NCI-H2227 (cell line): ENCODE measurements at regions not wholly inside any gene's neighbourhood (a gene's known extent, or its start where the extent isn't known, plus 50 kb on each side); places are given as distances from the start of the nearest gene placed in this dataset.
"Not testable (repeated sequence)": the region's sequence is repeated elsewhere in the genome, so short reads cannot be mapped to it uniquely, and the experiment has no call there.

Experiments used
- DNase-seq: peaks from one replicate; lab custom pipeline; 2025; ENCODE audit not compliant: unreplicated experiment; lab: John Stamatoyannopoulos, UW

DNA sequence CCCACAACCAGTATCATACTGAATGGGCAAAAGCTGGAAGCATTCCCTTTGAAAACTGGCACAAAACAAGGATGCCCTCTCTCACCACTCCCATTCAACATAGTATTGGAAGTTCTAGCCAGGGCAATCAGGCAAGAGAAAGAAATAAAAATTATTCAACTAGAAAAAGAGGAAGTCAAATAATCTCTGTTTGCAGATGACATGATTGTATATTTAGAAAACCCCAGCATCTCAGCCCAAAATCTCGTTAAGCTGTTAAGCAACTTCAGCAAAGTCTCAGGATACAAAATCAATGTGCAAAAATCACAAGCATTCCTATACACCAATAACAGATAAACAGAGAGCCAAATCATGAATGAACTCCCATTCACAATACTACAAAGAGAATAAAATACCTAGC, 1297.0 kb upstream of the PCDH9 start:
- DNase-seq = not testable (repeated sequence)

DNA sequence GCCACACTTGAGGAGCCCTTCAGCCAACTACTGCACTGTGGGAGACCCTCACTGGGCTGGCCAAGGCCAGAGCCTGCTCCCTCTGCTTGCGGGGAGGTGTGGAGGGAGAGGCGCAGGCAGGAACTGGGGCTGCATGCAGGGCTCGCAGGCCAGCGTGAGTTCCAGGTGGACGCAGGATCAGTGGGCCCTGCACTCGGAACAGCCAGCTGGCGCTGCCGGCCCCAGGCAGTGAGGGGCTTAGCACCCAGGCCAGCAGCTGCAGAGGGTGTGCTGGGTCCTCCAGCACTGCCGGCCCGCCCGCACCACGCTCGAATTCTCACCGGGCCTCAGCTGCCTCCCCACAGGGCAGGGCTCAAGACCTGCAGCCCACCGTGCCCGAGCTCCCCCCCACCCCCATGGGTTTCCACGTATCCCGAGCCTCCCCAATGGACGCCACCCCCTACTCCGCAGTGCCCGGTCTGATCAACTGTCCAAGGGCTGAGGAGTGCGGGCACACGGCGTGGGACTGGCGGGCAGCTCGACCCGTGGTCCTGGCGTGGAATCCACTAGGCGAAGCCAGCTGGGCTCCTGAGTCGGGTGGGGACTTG, 1293.8 kb upstream of the PCDH9 start:
- DNase-seq = no peak

DNA sequence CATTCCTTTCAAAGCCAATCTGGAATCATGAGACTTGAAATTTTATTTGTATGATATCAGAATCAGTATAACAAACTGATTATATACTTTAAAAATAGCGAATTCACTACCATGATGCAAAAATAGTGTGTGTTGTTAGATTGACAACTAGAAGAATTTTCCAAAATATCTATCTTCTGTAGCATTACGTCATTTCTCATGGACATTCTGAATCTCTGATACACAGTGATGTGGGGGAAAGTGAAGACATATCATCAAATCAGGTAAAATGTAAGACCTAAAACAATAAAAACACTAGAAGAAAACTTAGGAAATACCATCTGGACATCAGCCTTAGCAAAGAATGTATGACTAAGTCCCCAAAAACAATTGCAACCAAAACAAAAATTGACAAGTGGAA, 1292.0 kb upstream of the PCDH9 start:
- DNase-seq = no peak

DNA sequence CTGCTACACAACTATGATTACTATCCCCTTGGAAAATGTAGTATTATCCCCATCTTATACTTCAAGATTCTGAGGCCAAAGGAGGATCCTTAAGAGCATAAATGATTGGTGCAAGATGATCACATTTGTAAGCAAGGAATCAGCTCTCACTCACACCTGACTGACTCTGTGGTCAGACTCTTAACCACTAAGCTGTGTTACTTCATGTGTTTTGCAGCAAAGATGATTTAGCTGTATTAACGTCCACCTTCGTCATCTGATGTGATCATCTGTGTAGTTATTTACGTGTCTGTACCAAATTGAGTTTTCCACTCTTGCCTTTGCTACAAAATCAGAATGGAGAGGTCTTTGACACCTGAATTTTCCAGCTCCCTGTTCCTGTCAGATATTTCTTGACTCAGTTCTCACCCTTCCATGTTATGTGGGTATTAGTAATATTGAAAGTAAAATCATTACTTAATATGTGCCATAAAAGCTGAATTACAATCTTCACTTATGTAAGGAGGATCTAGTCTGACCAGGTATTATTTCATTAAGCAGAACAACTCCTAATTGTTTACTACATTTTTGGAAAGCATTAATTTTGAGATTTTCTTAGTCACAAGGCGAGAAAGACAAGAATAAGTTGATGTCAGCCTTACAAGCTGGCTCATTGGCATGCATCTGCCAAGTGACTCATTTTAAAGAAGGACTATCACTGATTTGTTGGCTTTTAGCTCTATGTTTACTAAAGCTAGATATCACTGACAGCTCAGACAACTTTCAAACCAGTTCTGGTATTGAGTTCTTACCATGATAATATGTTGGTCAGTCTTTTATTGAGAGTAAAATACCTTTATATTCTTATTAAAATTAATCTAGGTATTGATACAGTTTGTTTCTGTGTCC, 1279.8 kb upstream of the PCDH9 start:
- no peak for DNase-seq

DNA sequence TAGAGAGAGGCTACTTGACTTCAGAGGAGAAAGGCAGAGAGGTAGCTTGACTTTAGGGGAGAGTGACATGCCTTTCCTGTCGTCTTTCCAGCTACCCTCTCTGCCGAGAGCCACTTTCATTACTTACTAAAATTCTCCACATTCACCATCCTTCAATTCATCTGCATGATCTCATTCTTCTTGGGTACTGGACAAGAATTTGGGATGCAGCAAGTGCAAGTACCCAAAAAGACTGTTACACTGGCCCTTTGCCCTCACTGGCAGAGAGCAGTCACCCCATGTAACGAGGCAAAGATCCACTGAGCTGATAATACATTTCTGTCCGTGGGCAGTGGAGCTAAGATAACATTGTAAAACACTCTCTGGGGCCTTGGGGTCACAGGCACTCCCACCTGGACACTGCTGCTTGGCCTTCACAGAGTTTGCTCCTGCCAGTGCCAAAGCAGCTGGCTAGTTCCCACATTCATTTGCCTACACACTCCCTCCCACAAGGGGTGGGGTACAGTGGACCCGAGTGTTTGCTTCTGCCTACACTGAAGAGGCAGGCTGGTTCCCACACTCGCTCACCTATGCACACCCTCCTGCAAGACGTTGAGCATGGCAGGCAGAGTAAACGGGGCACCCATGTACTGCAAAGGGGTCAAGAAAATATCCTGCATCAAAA, 1276.9 kb upstream of the PCDH9 start:
- no peak for DNase-seq

DNA sequence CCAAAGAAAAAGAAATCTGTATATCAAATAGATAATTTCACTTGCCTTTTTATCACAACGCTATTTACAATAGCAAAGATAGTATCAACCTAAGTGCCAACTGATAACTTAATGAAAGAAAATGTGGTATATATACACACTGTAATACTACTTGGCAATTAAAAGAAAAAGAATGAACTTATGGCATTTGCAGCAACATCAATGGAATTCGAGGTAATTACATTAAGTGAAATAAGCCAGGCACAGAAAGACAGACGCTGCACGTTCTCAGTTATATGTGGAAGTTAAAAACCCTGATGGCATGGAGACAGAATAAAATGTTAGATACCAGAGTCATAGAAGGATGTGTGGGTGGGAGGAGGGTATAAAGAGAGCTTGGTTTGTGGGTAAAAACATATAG, 1260.5 kb upstream of the PCDH9 start:
- DNase-seq = no peak

DNA sequence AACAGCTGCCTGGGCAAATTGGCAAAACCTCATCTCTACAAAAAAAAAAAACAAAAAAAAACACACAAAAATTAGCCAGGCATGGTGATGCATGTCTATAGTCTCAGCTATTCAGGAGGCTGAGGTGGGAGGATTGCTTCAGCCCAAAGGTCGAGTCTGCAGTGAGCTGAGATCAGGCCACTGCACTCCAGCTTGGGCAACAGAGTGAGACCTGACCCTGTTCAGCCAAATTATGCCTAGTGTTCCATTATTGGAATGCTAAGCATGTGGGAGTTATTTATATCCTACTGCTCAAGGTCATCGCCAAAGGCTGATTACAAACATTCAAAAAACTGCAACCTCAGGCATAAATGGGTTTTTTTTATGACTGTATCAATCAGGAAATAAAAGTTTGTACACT, 1251.0 kb upstream of the PCDH9 start:
- DNase-seq = no peak

DNA sequence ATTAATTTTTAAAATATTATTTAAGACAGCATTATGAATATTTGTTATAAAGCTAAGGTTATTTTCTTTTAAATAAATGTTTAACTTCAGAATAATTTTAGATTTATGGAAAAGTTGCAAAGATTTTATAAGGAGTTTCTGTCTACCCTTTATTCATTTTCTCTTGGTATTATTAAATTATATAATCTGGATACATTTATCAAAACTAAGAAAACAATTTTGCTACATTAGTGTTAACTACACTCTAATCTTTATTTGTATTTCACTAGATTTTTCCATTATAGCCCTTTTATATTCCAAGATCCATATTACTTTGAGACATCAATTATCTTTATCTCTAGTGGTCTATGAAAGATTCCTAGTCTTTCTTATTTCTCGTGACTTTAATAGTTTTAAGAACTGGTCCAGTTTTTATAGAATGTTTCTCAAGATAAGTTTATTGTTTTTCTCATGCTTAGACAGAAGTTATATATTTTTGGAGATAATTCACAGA, 1243.7 kb upstream of the PCDH9 start:
- no peak for DNase-seq

DNA sequence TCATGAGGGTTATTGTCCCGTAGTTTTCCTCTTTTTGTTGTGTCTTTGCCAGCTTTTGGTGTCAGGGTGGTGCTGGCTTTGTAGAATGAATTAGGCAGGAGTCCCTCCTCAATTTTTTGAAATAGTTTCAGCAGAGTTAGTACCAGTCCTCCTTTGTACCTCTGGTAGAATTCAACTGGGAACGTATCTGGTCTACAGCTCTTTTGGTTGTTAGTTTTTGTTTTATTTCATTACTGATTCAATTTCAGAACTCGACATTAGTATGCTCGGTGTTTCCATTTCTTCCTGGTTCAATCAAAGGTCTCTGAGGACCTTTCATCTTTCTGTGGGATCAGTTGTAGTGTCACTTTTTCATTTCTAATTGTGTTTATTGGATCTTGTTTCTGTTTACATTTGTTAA, 1237.0 kb upstream of the PCDH9 start:
- DNase-seq = no peak

DNA sequence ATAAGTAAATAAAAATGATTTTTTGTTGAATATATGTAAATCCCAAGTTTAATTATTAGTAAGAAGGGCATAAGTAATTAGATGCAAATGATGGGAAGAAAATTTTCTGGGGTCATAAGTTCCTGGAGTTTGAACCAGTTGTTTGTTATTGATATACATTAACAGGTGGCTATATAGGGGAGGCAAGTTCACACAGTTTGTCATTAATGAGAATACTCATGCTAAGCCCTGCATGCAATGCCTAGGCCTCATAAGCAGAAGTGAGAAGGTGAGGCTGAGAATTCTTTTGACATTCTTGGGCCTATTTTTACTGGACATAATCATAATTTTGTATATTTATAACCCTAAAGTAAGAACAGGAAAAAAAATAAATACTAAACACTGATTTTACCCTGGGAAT, 1210.7 kb upstream of the PCDH9 start:
- no peak for DNase-seq

DNA sequence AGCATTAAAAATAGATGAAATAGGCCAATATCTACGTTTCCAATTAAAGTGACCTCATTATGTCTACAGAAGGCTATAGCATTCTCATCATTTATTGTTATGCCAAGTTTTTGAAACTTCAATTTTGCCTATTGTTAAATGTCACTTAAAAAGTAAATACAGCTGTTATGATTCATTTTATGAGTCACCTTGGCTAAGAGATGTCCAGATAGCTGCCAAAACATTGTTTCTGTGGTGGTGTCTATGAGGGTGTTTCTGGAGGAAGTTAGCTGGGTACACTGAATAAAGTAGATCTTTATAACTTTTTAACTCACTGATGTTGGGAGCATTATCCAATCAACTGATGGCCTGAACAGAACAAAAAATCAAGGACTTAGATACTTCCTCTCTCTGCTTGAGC, 1209.7 kb upstream of the PCDH9 start:
- DNase-seq = no peak

DNA sequence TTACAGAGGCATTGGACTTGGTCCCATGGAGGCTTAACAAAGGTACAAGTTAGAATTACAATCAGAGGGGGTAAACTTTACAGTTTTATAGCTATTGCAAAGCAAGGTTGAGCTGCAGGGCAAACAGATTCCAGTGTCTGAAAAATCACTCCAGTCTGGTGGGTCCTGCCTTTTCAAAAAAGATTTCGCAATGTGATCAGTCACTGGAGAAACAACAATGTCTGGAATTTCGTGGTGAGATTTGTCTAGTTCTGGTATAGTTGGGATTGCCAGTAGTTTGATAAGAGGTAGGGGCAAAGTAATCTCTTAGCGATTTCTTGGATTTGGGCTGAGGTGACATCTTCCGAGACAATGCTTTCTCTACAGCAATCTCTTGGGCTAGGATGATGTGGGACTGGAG, 1198.2 kb upstream of the PCDH9 start:
- DNase-seq = no peak

DNA sequence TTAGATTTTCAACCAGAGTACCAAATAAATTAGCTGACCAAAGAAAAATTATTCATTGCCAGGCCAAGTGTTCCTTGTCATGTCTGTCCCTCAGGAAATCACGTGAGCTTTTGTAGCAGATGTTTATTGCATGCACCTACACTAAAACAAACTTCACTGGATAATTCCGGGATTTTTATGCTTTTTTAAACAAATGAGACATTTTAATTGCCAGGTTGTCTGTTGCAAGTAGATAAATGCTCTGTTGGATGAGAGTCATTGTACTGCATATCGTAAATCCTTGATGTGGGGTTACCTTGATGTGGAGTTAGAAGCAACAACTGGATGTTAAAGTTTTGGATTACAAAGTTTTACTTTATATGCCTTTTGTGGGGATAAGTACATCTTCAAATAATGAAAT, 1187.7 kb upstream of the PCDH9 start:
- no peak for DNase-seq

DNA sequence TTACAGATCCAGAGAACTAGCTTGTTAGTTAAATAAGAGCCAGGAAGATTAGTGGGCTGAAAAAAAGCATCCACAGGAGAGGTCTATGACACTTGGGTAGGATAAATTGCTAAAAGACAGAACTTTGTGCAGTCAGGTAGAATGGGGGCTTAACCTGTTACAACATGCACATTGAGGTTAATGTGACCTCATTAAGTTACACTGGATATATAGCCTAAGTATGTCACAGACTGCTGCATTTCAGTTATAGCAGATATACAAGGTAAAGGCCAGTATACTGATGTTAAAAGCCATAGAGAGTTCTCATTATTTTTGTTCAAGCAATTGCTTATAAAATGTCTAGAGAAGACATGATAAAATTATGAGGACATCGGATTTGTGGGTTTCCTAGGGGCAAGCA, 1179.9 kb upstream of the PCDH9 start:
- DNase-seq = no peak

DNA sequence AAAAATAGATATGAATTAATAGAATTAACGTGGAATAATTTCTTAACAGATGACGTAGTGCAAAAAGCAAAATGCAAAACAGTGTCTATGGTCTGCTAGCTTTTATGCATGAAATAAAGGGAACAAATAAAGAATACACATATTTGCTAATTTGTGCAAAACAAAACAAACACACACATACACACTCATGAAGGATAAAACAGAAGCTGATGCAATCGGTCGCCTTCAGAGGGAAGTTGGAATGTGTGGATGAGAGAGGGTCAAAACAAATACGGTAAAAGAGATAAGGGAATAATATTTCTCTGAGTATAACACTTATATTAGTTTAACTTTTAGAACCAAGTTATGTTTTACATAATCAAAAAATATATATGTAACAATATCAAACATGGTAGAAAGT, 1160.9 kb upstream of the PCDH9 start:
- DNase-seq = no peak

DNA sequence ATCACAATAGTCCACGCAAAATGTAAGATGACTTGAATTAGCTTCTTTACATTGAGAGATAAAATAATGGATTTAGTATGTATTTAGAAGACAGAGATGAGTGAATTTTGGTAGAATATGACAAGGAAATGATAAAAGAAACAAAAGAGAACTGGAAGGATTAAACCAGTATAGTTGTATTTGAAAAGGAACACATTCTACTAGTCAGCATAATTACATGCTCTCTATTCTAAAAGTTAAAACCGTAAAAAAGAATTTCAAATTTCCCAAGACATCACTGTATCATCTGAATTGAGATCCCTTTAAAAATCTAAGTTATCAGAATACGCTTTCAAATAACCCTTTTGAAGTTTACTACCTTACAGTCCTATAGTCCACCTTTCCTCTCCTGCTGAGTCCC, 1156.7 kb upstream of the PCDH9 start:
- no peak for DNase-seq

DNA sequence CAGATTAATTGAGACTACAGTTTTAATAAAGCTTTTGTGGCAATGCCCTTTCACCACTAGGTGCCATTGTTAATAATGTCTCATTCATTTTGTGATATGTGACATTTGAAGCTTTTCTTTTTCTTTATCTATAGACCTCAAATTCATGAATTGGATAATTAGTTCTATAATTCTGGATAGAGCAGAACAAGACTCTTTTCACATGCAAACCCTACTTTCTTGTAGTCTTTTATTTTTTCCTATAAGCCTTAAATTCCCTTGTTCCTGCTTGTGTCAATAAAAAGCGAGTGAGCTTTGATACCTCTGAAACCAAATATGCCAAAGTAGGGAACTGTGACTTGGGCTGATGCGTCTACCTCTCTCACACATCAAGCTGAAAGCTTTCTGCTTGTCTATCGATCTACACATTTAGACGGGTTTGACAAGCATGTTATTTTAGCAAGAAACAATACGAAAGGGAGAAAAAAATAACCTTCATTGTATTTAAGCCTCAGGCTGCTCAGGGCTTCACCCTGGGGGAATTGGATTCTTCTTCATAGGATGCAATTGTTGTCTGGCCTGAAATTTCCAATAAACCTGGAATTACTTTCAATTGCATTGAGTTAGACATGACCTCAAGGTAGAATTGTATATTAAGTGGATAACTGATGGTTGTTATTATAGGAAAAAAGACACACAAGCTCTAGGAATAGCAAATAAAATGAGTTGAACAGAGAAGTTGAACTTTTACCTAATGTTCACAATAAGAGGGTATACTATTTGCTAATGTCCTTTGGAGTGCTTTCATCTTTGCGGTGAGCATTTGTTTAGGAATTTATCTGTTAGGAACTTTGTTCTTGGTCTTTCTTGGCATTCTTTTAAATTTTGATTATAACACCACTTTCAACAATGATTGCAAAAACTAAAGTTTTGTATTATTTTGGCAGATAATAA, 1150.2 kb upstream of the PCDH9 start:
- peak; percentile 37 for DNase-seq

DNA sequence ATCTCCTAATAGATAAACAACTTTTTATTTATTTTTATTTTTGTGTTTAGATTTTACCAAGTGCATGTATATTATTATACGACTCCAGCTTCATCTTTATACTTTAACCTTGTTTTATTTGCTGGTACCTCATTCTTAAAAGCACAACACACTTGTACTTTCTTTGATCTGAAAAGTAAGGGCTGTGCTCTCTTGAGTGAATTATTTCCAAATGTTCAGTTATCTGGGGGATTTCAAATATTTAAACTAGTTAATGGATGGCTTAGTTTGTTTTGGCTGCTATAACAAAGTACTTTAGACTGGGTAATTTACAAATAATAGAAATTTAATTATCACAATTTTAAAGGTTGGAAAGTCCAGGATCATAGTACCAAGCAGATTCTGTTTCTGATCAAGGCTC, 1148.2 kb upstream of the PCDH9 start:
- no peak for DNase-seq

DNA sequence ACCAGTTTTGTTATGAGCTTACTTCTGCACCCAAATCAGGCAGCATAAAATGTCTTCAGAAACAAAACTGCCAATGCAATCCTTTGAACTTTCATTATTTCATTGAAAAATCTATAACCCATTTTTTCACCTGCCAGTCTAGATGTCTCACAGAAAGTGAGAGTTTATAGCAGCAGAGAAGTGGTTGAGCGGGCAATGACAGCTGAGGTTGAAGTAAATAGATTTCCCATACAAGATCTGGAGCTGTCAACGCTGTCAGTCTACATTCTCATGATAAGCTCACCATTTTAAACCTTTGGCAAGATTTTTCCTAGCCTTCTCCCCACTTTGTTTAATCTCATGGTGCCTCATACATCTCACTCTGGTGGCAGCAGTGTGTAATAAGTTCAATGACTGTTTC, 1144.9 kb upstream of the PCDH9 start:
- no peak for DNase-seq

DNA sequence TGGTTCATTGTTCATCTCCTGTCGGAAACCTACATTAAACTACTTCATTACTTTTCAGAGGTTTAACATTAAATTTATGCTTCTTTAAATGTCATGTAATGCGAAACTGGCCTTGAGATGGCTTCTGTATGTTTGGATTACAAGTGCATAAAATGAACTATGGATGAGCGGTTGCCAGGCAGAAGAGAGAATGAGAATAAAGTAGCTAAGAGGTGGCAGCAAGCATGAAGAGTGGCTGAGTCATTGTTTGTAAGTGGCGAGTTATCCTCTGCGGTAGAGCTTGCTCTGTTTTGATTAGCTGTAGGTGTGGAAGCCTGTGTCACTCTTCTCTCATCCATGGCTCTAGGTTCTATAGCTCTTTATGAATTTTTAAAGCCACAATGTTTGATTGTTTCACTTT, 1139.6 kb upstream of the PCDH9 start:
- DNase-seq = peak; percentile 9

DNA sequence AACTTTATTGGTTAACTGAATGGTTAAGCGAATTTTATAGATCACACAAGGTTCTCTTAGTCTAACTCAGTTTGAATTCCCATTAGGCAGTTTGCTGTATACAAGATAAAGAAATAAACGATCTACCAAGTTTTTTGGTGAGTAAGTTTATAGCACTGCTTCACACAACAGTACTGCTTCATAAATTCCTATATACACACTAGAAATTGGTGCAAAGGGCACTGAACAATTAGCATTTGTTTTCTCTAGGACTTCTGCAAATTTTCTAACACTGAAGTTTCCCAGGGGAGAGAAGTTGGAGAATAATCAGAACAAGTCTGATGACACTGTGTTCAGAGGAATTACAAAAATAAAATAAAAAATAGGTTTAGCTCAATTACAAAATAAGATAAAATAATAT, 1138.8 kb upstream of the PCDH9 start:
- no peak for DNase-seq
